ENCODE measurements at regions not wholly inside any gene's neighbourhood (a gene's known extent, or its start where the extent isn't known, plus 50 kb on each side); places are given as distances from the start of the nearest gene placed in this dataset.

DNA sequence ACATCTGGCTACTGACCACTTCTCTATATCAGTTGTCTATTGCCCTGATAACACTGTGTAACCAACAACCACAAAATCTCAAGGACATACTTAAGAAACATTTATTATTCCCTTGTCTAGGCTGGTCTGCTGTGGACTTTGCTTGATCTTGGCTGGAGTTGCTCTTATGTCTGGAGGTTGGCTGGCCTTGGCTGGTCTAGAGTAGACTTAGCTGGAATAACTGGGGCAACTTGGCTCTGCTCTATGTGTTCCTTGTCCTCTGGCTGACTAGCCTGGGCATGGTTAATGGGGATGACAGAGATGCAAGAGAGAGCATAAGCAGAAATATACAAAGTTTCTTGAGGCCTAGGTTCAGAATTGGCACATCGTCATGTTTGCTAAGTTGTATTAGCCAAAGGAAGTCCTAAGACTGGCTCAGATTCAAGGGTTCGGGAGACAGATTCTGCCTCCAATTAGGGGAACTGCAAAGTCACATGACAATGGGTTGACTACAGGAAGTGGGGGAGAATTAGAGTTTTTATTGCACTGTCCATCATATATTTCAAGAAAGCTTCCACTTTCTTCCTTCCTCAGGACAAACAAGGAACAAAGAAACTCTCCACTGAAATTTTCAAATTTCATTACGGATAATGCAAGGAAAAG lies 61.4 kb upstream of the HMCN1 start:
- TF ChIP-seq, protein P1, sequence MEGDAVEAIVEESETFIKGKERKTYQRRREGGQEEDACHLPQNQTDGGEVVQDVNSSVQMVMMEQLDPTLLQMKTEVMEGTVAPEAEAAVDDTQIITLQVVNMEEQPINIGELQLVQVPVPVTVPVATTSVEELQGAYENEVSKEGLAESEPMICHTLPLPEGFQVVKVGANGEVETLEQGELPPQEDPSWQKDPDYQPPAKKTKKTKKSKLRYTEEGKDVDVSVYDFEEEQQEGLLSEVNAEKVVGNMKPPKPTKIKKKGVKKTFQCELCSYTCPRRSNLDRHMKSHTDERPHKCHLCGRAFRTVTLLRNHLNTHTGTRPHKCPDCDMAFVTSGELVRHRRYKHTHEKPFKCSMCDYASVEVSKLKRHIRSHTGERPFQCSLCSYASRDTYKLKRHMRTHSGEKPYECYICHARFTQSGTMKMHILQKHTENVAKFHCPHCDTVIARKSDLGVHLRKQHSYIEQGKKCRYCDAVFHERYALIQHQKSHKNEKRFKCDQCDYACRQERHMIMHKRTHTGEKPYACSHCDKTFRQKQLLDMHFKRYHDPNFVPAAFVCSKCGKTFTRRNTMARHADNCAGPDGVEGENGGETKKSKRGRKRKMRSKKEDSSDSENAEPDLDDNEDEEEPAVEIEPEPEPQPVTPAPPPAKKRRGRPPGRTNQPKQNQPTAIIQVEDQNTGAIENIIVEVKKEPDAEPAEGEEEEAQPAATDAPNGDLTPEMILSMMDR (conservative IDR thresholded peaks at IDR 0.05), result no peak
- H3K9me3 Mint-ChIP-seq, result no peaks in the 10 kb centered on the region
- DNase-seq (ENCODE audit: extremely low spot score, unreplicated experiment), result no peak
- H3K27me3 Mint-ChIP-seq, result no peaks in the 10 kb centered on the region
- no peaks in the 10 kb centered on the region for H3K4me1 Mint-ChIP-seq (ENCODE audit: unreplicated experiment)
- H3K36me3 Mint-ChIP-seq, result no peaks in the 10 kb centered on the region
- no peak overlapping the region for H3K4me3 Mint-ChIP-seq
- H3K27ac Mint-ChIP-seq, result no peak overlapping the region

DNA sequence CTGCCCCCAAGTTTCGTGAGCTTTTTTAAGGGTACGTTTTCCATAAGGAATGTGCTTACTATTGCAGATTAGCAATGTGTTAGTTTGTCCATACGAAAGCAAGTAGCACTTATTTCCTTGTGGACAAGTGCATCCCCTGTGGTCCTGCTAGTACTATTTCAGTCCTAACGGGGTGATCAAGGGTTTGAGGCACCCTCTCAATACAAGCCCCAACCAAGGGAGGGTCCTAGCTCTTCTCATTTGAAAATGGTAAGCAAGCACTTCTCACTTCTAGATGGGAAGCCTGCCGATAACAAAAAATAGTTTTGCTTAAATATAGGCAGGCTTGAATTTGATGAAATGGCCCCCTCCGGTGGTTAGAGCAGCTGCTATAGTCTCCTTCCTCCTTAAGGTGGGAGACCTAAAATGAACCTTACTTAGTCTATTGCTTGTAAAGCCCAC lies 64.0 kb upstream of the HMCN1 start:
- DNase-seq (ENCODE audit: extremely low spot score, unreplicated experiment), result no peak
- TF ChIP-seq, protein P1 (conservative IDR thresholded peaks at IDR 0.05), result peak; percentile 74
- H3K36me3 Mint-ChIP-seq, result no peaks in the 10 kb centered on the region

DNA sequence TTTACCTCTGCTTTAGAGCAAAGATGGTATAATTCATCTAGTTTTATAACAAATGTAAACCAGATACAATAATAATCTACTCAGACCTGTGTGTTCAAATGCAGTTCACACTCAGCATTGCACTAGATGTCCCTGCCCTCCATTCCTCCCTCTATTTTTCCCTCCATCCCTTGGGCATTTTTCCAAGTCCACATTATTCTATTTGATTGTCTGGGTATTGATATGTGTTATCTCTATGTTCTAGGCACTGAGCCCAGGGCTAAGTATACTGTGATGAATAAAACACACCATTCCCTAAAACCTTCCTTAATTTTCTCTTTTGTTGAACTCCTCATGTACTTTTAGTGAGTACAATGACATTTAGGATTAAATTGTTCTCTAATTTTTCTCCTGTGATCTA lies 66.2 kb upstream of the HMCN1 start:
- Mint-ChIP-seq H3K4me1 (ENCODE audit: unreplicated experiment) (no peaks in the 10 kb centered on the region), H3K27ac (no peak overlapping the region), H3K9me3 (no peaks in the 10 kb centered on the region), H3K36me3 (no peaks in the 10 kb centered on the region), H3K27me3 (no peaks in the 10 kb centered on the region), H3K4me3 (no peak overlapping the region)
- DNase-seq (ENCODE audit: extremely low spot score, unreplicated experiment), result no peak
- TF ChIP-seq, protein P1 (conservative IDR thresholded peaks at IDR 0.05), result no peak

More for the DNA sequence above, 64.0 kb upstream of the HMCN1 start:
- Mint-ChIP-seq H3K4me3 (no peak overlapping the region), H3K4me1 (ENCODE audit: unreplicated experiment) (no peaks in the 10 kb centered on the region), H3K27me3 (no peaks in the 10 kb centered on the region), H3K9me3 (no peaks in the 10 kb centered on the region), H3K27ac (no peak overlapping the region)

DNA sequence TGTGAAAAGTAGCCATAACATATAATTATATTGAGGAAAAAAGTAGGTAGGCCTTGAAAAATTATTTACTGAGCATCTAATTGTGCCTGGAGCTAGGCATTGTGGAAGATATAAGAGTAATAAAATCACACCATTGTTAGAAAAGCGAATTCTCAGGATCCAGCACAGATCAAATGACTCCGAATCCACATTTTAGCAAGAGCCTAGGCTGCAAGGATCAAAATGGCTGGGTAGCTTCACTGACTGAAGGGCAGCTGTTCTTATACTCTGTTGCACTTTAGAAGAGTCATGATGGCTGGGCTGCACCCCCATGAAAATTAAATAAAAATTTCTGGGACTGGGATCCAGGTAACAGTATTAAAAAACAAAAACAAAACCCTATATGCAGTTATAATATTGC lies 67.6 kb upstream of the HMCN1 start:
- Mint-ChIP-seq H3K9me3 (no peaks in the 10 kb centered on the region), H3K36me3 (no peaks in the 10 kb centered on the region), H3K27me3 (no peaks in the 10 kb centered on the region), H3K27ac (no peak overlapping the region), H3K4me1 (ENCODE audit: unreplicated experiment) (no peaks in the 10 kb centered on the region), H3K4me3 (no peak overlapping the region)
- TF ChIP-seq, protein P1 (conservative IDR thresholded peaks at IDR 0.05), result no peak
- DNase-seq (ENCODE audit: extremely low spot score, unreplicated experiment), result no peak

DNA sequence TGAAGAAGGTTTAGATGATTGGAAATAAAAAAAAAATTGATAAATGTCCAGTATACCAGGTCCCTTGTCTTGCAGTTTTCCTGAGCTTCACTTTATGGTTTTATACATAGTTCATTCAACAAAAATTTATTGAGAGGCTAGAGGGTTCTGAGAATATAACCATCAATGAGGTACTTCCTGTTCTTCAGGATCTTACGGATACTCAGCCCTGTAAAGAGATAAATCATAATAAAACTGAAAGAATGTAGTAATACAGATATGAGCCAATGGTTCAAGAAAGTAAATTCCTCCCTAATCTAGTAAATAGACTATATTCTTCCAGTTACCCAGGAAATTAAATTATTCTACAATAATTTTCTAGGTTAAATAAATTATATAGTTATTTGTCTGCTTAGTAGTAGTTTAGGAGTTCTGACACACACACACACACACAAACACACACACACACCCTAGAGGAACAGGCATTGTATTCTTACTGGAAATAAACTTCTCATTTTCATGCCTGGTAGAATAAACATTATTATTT lies 70.4 kb upstream of the HMCN1 start:
- H3K27me3 Mint-ChIP-seq, result no peaks in the 10 kb centered on the region
- H3K4me3 Mint-ChIP-seq, result no peak overlapping the region
- DNase-seq (ENCODE audit: extremely low spot score, unreplicated experiment), result no peak
- no peaks in the 10 kb centered on the region for H3K9me3 Mint-ChIP-seq
- no peaks in the 10 kb centered on the region for H3K4me1 Mint-ChIP-seq (ENCODE audit: unreplicated experiment)
- no peaks in the 10 kb centered on the region for H3K36me3 Mint-ChIP-seq
- no peak overlapping the region for H3K27ac Mint-ChIP-seq
- TF ChIP-seq, protein P1 (conservative IDR thresholded peaks at IDR 0.05), result no peak

All from type B pancreatic cell (in vitro differentiated cells).